ENCODE measurements at regions not wholly inside any gene's neighbourhood (a gene's known extent, or its start where the extent isn't known, plus 50 kb on each side); places are given as distances from the start of the nearest gene placed in this dataset.
A peak's percentile ranks its signal among the peaks of the same experiment; 100 is the strongest.

DNA sequence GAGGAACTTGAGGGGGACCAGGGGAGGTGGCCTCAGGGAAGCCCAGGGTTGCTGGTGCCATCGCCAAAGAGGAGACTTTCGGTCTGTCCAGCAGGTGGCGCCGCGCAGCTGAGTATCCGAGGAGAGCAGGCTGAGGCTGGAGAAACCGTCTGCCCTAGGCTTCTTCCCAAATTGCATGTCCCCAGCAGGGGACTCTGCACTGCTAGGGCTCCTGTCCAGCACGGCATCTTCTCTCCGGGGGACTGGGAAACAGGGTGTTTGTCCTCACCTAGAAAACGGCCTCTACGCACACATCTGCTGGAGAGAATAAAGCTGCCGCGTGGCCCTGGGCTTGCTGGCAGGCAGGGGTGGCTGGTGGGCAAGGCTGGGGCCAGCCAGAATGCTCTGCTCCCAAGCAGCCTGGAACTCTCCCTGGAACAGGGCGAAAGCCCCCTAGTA lies 161.9 kb downstream of the SH2D4B start:
- TF ChIP-seq, protein P1, sequence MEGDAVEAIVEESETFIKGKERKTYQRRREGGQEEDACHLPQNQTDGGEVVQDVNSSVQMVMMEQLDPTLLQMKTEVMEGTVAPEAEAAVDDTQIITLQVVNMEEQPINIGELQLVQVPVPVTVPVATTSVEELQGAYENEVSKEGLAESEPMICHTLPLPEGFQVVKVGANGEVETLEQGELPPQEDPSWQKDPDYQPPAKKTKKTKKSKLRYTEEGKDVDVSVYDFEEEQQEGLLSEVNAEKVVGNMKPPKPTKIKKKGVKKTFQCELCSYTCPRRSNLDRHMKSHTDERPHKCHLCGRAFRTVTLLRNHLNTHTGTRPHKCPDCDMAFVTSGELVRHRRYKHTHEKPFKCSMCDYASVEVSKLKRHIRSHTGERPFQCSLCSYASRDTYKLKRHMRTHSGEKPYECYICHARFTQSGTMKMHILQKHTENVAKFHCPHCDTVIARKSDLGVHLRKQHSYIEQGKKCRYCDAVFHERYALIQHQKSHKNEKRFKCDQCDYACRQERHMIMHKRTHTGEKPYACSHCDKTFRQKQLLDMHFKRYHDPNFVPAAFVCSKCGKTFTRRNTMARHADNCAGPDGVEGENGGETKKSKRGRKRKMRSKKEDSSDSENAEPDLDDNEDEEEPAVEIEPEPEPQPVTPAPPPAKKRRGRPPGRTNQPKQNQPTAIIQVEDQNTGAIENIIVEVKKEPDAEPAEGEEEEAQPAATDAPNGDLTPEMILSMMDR (IDR thresholded peaks at IDR 0.05) = peak; percentile 37 to 80 (median 55)
- no peak for TF ChIP-seq POLR2A (IDR thresholded peaks at IDR 0.05)
